Keratinocyte (primary cell): ENCODE measurements at regions not wholly inside any gene's neighbourhood (a gene's known extent, or its start where the extent isn't known, plus 50 kb on each side); places are given as distances from the start of the nearest gene placed in this dataset.

ENCODE experiments used
- CTCF ChIP-seq, 3 experiments: IDR thresholded peaks in 1 of 3; conservative IDR thresholded peaks in 1 of 3; optimal IDR thresholded peaks in 1 of 3; 2 replicates in 2 of 3; 3 replicates in 1 of 3; pipeline versions ENCODE3 to v1.5.1; 2011; ENCODE audit warnings: low read length in 3 of 3, mild to moderate bottlenecking in 3 of 3, moderate library complexity in 2 of 3, control low read depth in 1 of 3, inconsistent platforms in 1 of 3; ENCODE audit not compliant: insufficient read depth in 2 of 3; ENCODE audit errors: extremely low read depth in 1 of 3
- EZH2 ChIP-seq: IDR thresholded peaks from one replicate; pipeline ENCODE4 v1.6.1; 2012; ENCODE audit warnings: inconsistent platforms, mild to moderate bottlenecking, low read length, moderate library complexity

GRCh38 chr15:36062357-36062756 lies 516.4 kb upstream of the DPH6 start:
- TF ChIP-seq CTCF (optimal IDR thresholded peaks at IDR 0.05 in 1 of 3, IDR thresholded peaks at IDR 0.05 in 1 of 3, conservative IDR thresholded peaks at IDR 0.05 in 1 of 3; ENCODE audit: extremely low read depth in 1 of 3, insufficient read depth in 2 of 3, low read length in 3 of 3) (no peak), EZH2 (no peak)
